ENCODE measurements at regions not wholly inside any gene's neighbourhood (a gene's known extent, or its start where the extent isn't known, plus 50 kb on each side); places are given as distances from the start of the nearest gene placed in this dataset.

GRCh38 chr2:16328521-16329190 is 337.0 kb downstream of the CYRIA start:
- H3K14ac ChIP-seq (ENCODE audit: insufficient read depth, low read length), result no peak overlapping the region
- no peaks in the 10 kb centered on the region for H3K9me3 ChIP-seq (ENCODE audit: control insufficient read depth, low read depth, low read length)
- no peak overlapping the region for H3K56ac ChIP-seq (ENCODE audit: insufficient read length, low read depth, low read length)
- Mint-ChIP-seq H3K4me1 (peaks cover 33 to 38% of the 10 kb centered on the region in 2 experiments), H3K27me3 (ENCODE audit: low read depth) (peaks cover 34% of the 10 kb centered on the region), H3K27ac (no peak overlapping the region), H3K9me3 (no peaks in the 10 kb centered on the region), H3K36me3 (ENCODE audit: insufficient read depth in 1 of 3, low read depth in 3 of 3) (no peaks in the 10 kb centered on the region; a peak in 1 of 7 replicates), H3K4me3 (no peak overlapping the region)
- H2BK5ac ChIP-seq (ENCODE audit: insufficient read length, low read length), result no peak overlapping the region
- H3K27me3 ChIP-seq (ENCODE audit: insufficient read depth, low read length), result no peaks in the 10 kb centered on the region
- H3K27ac ChIP-seq (ENCODE audit: insufficient read length, low read depth, low read length), result no peak overlapping the region
- H3K23me2 ChIP-seq (ENCODE audit: insufficient read length, low read depth, low read length, poor library complexity, severe bottlenecking), result no peaks in the 10 kb centered on the region
- H3K9ac ChIP-seq (ENCODE audit: extremely low read depth, insufficient read length, low read length), result no peak overlapping the region
- no peak overlapping the region for H3K18ac ChIP-seq (ENCODE audit: insufficient read length, low read depth, low read length)
- no peak overlapping the region for H2BK120ac ChIP-seq (ENCODE audit: low read depth, low read length, poor library complexity, severe bottlenecking)
- no peaks in the 10 kb centered on the region for H4K20me1 ChIP-seq (ENCODE audit: control insufficient read depth, insufficient read depth, insufficient read length)
- no peak overlapping the region for H3T11ph ChIP-seq (ENCODE audit: low read length)
- H2BK12ac ChIP-seq (ENCODE audit: insufficient read length, low read depth, low read length), result no peak overlapping the region
- no peak overlapping the region for H3K4ac ChIP-seq (ENCODE audit: low read depth, low read length)
- H4K91ac ChIP-seq (ENCODE audit: insufficient read length, low read depth, low read length), result no peak overlapping the region
- no peaks in the 10 kb centered on the region for H3K79me1 ChIP-seq (ENCODE audit: insufficient read depth, low read depth, low read length, poor library complexity, severe bottlenecking)
- no peak overlapping the region for H2AK5ac ChIP-seq (ENCODE audit: insufficient read length, low read length)
- H4K5ac ChIP-seq (ENCODE audit: insufficient read length, low read depth, low read length), result no peak overlapping the region
- no peak overlapping the region for H3K23ac ChIP-seq (ENCODE audit: insufficient read length, low read depth, low read length)
- no CpG with 5 or more reads among the region's 6 CpGs for WGBS (ENCODE audit: extremely low coverage, insufficient read length, low lambda C conversion rate)
- no peak overlapping the region for H4K8ac ChIP-seq (replicated peaks; ENCODE audit: insufficient read length, low read depth, low read length)
- no peak overlapping the region for H2BK15ac ChIP-seq (ENCODE audit: low read depth, low read length)
- no peaks in the 10 kb centered on the region for H3K79me2 ChIP-seq (ENCODE audit: insufficient read depth, low read length)
- no peak overlapping the region for H3K4me2 ChIP-seq (ENCODE audit: insufficient read depth, insufficient read length, low read length)
- H2AFZ ChIP-seq (ENCODE audit: low read length), result no peak overlapping the region
- no peak for DNase-seq
- peaks cover 10% of the 10 kb centered on the region; the same call in 1 of the 2 replicates for H3K4me1 ChIP-seq (ENCODE audit: insufficient read depth, low read length)
- H2BK20ac ChIP-seq (ENCODE audit: low read depth, low read length, poor library complexity, severe bottlenecking), result no peak overlapping the region
- no peak for TF ChIP-seq CTCF (conservative IDR thresholded peaks at IDR 0.05)

Data from H9 (cell line).